HEK293 (cell line): ENCODE measurements at regions not wholly inside any gene's neighbourhood (a gene's known extent, or its start where the extent isn't known, plus 50 kb on each side); places are given as distances from the start of the nearest gene placed in this dataset.

Experiments
- CTCF ChIP-seq: fragments of 450-650 bp; formaldehyde crosslinking; IDR thresholded peaks from 2 replicates; pipeline ENCODE4 v1.5.1; 2016; ENCODE audit warnings: missing biosample characterization, missing genetic modification characterization
- KLF1 ChIP-seq: fragments of 450-650 bp; formaldehyde crosslinking; IDR thresholded peaks from 2 replicates; pipeline ENCODE4 v1.5.1; 2016; ENCODE audit warnings: missing biosample characterization, missing genetic modification characterization
- PATZ1 ChIP-seq: fragments of 450-650 bp; formaldehyde crosslinking; IDR thresholded peaks from 2 replicates; pipeline ENCODE4 v1.5.1; 2016; ENCODE audit warnings: missing biosample characterization, missing genetic modification characterization
- PRDM1 ChIP-seq: fragments of 450-650 bp; formaldehyde crosslinking; IDR thresholded peaks from 2 replicates; pipeline ENCODE4; 2016; ENCODE audit warnings: missing biosample characterization, missing genetic modification characterization
- SETDB1 ChIP-seq: IDR thresholded peaks from one replicate; pipeline ENCODE4 v1.6.1; 2017; ENCODE audit warnings: mild to moderate bottlenecking, low read length, moderate library complexity, mixed read lengths; ENCODE audit not compliant: insufficient read length
- YY1 ChIP-seq: fragments of 450-650 bp; formaldehyde crosslinking; IDR thresholded peaks from 2 replicates; pipeline ENCODE4 v1.5.1; 2018; ENCODE audit warnings: missing biosample characterization, missing genetic modification characterization
- ZEB2 ChIP-seq: fragments of 450-650 bp; formaldehyde crosslinking; IDR thresholded peaks from 2 replicates; pipeline ENCODE4 v1.5.1; 2016; ENCODE audit warnings: missing biosample characterization, missing genetic modification characterization
- ZNF24 ChIP-seq: fragments of 450-650 bp; formaldehyde crosslinking; IDR thresholded peaks from 2 replicates; pipeline ENCODE4 v1.5.1; 2016; ENCODE audit warnings: missing biosample characterization, missing genetic modification characterization
- ZNF416 ChIP-seq: fragments of 450-650 bp; formaldehyde crosslinking; IDR thresholded peaks from 2 replicates; pipeline ENCODE4 v1.5.1; 2016; ENCODE audit warnings: missing biosample characterization, missing genetic modification characterization
- TF ChIP-seq, protein P1 (sequence below): sonication (generic); formaldehyde crosslinking; IDR thresholded peaks from 2 replicates; pipeline ENCODE4 v1.8.1; 2022; ENCODE audit warnings: mild to moderate bottlenecking, moderate library complexity, missing genetic modification reagents

GRCh38 chr9:90953805-90954204 lies 152.2 kb downstream of the SYK start:
- no peak for TF ChIP-seq CTCF (tag by site-specific recombination)
- TF ChIP-seq ZNF24 (tag by site-specific recombination), result no peak
- TF ChIP-seq, protein P1, sequence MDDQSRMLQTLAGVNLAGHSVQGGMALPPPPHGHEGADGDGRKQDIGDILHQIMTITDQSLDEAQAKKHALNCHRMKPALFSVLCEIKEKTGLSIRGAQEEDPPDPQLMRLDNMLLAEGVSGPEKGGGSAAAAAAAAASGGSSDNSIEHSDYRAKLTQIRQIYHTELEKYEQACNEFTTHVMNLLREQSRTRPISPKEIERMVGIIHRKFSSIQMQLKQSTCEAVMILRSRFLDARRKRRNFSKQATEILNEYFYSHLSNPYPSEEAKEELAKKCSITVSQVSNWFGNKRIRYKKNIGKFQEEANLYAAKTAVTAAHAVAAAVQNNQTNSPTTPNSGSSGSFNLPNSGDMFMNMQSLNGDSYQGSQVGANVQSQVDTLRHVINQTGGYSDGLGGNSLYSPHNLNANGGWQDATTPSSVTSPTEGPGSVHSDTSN (CRISPR knock-in tag), result no peak
- TF ChIP-seq KLF1 (tag by site-specific recombination), result no peak
- TF ChIP-seq PATZ1 (tag by site-specific recombination), result no peak
- no peak for TF ChIP-seq SETDB1
- no peak for TF ChIP-seq ZEB2
- TF ChIP-seq PRDM1 (tag by site-specific recombination), result no peak
- TF ChIP-seq YY1, result no peak
- no peak for TF ChIP-seq ZNF416
